Large intestine (tissue), 3 donors: ENCODE measurements at regions not wholly inside any gene's neighbourhood (a gene's known extent, or its start where the extent isn't known, plus 50 kb on each side); places are given as distances from the start of the nearest gene placed in this dataset.
A peak's percentile ranks its signal among the peaks of the same experiment; 100 is the strongest.

Experiments used
- DNase-seq, 2 donors: peaks; one replicate each; pipeline versions ENCODE4 v3.0.0 to v3.0.0-alpha.2; 2013
- H3K27ac ChIP-seq: one replicate; pipeline ENCODE4 v1.5.1; 2013; ENCODE audit warnings: low read length
- H3K27me3 ChIP-seq: 2 replicates; pipeline ENCODE4 v1.6.1; 2013; ENCODE audit warnings: low read length; ENCODE audit not compliant: control insufficient read depth, insufficient read depth
- H3K36me3 ChIP-seq: 2 replicates; pipeline ENCODE4 v1.6.1; 2013; ENCODE audit warnings: low read length; ENCODE audit not compliant: control insufficient read depth, insufficient read depth
- H3K4me1 ChIP-seq: one replicate; pipeline ENCODE4 v1.6.1; 2013; ENCODE audit warnings: low read length; ENCODE audit not compliant: control insufficient read depth, insufficient read depth
- H3K4me3 ChIP-seq: one replicate; pipeline ENCODE4 v1.5.1; 2013; ENCODE audit warnings: low read length
- H3K9me3 ChIP-seq: one replicate; pipeline ENCODE4 v1.6.1; 2013; ENCODE audit warnings: mild to moderate bottlenecking, low read depth, low read length, moderate library complexity; ENCODE audit not compliant: control insufficient read depth
- WGBS: methylation state at CpG from one replicate; pipeline ENCODE4 v1.1.5; 2013; ENCODE audit warnings: low lambda C conversion rate; ENCODE audit not compliant: insufficient coverage; 5-methylcytosine and 5-hydroxymethylcytosine counted together

- no peak for DNase-seq
- WGBS = no CpG with 5 or more reads among the region's 8 CpGs
These were observed 62.7 kb upstream of the FTH1 start for GRCh38 chr11:62030071-62030684.

DNA sequence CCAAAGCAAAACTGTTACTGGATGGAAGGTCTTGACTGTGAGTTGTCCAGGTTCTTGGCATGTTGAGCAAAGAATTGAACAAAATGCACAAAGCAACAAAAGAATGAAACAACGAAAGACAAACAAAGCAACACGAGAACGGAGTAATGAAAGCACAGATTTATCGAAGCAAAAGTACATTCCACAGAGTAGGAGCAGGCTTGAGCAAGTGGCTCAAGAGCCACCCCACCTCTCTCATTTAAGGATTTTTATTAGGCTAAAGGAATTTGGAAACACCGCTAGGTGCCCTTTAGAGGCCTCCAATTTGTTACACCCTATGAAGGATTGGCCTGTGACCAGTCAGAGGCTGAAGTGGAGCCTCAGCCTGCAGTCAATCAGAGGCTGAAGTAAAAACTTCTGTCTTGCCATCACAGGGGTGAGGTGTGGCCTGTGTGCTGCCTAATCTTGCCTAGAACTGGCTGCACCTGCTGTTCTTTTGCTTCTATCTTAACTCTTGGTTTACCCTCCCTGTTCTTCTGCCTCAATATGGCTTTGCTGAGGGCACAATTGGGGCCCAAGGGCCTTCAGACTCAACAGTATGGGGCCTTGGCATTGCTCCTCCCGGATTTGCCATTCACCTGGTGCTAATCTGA is 59.4 kb upstream of the FTH1 start:
- Histone ChIP-seq H3K9me3 (no peaks in the 10 kb centered on the region), H3K27me3 (no peaks in the 10 kb centered on the region), H3K4me1 (peaks cover 11% of the 10 kb centered on the region), H3K27ac (no peak overlapping the region), H3K4me3 (no peak overlapping the region), H3K36me3 (no peaks in the 10 kb centered on the region)
- WGBS = no CpG with 5 or more reads among the region's 6 CpGs
- DNase-seq = no peak

More at GRCh38 chr11:62030071-62030684, 62.7 kb upstream of the FTH1 start:
- Histone ChIP-seq H3K36me3 (no peaks in the 10 kb centered on the region), H3K27ac (no peak overlapping the region), H3K4me3 (no peak overlapping the region), H3K4me1 (peaks cover 6% of the 10 kb centered on the region), H3K9me3 (peaks cover 7% of the 10 kb centered on the region), H3K27me3 (no peaks in the 10 kb centered on the region)

DNA sequence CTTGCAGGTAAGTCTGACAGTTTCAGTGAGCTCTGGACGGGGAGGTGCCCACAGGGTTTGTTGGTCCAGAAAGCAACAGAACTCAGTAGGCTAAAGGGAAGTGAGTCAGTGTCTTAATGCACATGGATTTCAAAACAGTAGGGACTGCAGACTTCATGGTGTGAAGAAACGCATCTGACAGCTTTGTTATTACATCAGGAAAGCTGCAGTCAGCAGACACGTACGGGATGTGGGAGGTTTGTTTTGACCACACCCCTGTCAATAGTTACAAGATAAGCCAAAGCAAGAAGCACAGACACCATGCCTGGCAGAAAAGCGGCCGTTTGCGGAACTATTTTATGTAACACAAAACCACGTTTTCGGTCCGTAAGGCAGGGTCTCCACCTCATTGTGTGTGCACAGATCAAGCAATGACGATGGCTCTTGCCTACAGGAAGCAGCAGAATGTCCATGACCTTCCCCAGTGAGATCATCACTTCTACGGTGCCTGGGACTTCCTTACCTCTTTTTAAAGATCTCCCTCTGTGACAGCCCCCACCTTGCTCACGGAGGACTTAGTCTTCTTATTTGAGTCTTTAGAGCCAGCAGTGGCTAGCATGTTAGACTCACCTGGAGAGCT is 58.2 kb upstream of the FTH1 start:
- H3K4me3 ChIP-seq = peak overlapping the region; percentile 21
- H3K36me3 ChIP-seq = no peaks in the 10 kb centered on the region
- H3K4me1 ChIP-seq = peaks cover 11% of the 10 kb centered on the region
- H3K9me3 ChIP-seq = peaks cover 4% of the 10 kb centered on the region
- DNase-seq = peak; percentile 93 to 97
- peak overlapping the region; percentile 78 for H3K27ac ChIP-seq
- H3K27me3 ChIP-seq = no peaks in the 10 kb centered on the region
- WGBS = no CpG with 5 or more reads among the region's 13 CpGs

- Histone ChIP-seq H3K27me3 (no peaks in the 10 kb centered on the region), H3K9me3 (peaks cover 4% of the 10 kb centered on the region), H3K36me3 (no peaks in the 10 kb centered on the region), H3K27ac (peak overlapping the region; percentile 78), H3K4me1 (peaks cover 11% of the 10 kb centered on the region), H3K4me3 (no peak overlapping the region)
- WGBS = 71% methylated on average over 3 of the region's 6 CpGs
- DNase-seq = no peak
These were observed 57.6 kb upstream of the FTH1 start for GRCh38 chr11:62024936-62025486.

- H3K4me3 ChIP-seq = no peak overlapping the region
- no peak for DNase-seq
- peaks cover 4% of the 10 kb centered on the region for H3K9me3 ChIP-seq
- H3K36me3 ChIP-seq = no peaks in the 10 kb centered on the region
- WGBS = 100% methylated on average over 1 of the region's 3 CpGs
- H3K4me1 ChIP-seq = peaks cover 11% of the 10 kb centered on the region
- no peaks in the 10 kb centered on the region for H3K27me3 ChIP-seq
- H3K27ac ChIP-seq = no peak overlapping the region
These were observed 54.8 kb upstream of the FTH1 start for GRCh38 chr11:62022211-62022610.

DNA sequence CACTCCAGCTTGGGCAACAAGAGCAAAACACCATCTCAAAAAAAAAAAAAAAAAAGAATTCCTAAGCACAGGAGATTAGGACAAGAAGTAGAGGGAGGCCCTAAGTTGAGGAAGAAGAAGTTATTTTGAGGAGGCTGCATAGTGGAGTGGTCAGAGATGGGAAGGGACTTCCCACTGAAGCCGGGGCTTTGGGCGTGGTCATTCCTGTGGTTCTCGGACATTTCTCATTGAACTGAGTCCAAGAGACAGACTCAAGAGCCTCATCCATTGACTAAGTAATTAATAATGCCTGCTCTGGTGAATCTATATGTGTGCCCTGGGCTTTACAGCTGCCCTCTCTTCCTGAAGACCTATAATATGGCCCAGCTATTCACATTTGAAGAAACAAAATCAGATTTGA is 53.2 kb upstream of the FTH1 start:
- no CpG with 5 or more reads among the region's 3 CpGs for WGBS
- Histone ChIP-seq H3K27ac (no peak overlapping the region), H3K36me3 (no peaks in the 10 kb centered on the region), H3K27me3 (no peaks in the 10 kb centered on the region), H3K4me3 (no peak overlapping the region), H3K4me1 (peaks cover 8% of the 10 kb centered on the region), H3K9me3 (peaks cover 4% of the 10 kb centered on the region)
- DNase-seq = no peak

GRCh38 chr11:62018981-62019664 is 51.7 kb upstream of the FTH1 start:
- no peak for DNase-seq

DNA sequence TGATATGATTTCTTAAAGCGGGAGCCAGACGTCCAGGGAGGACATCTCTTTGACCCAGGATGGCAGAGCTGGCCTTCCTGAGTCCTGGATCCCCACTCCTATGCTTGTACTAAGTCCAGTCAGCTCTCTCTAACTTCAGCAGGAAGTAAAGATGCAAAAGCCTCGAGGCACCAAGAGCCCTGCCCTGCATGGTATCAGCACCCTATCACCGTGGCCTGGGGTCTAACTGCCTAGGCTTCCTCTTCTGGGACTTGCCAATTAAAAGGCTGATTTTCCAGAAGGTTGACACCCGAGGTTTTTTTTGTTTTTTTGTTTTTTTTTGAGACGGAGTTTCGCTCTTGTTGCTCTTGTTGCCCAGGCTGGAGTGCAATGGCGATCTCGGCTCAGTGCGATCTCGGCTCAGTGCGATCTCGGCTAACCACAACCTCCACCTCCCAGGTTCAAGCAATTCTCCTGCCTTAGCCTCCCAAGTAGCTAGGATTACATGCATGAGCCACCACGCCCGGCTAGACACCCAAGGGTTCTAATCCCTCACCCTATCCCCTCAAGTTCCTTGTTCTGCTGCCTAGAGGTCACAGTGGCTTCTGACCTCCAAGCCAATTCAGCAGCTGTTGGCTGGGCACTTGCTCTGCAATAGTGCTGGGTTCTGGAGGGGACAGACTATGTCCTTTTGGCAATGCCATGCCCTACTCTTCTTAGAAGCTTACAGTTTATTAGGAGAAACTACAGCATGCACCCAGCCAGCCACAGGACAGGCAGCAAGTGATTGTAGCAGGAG is 50.6 kb upstream of the FTH1 start:
- WGBS = no CpG with 5 or more reads among the region's 15 CpGs
- H3K27ac ChIP-seq = no peak overlapping the region

More at GRCh38 chr11:62018981-62019664, 51.7 kb upstream of the FTH1 start:
- Histone ChIP-seq H3K9me3 (peaks cover 4% of the 10 kb centered on the region), H3K27me3 (no peaks in the 10 kb centered on the region), H3K36me3 (no peaks in the 10 kb centered on the region), H3K4me1 (peaks cover 2% of the 10 kb centered on the region), H3K27ac (no peak overlapping the region), H3K4me3 (no peak overlapping the region)
- whole genome bisulfite sequencing = 100% methylated on average over 2 of the region's 2 CpGs

More for the DNA sequence above, 50.6 kb upstream of the FTH1 start:
- H3K27me3 ChIP-seq = no peaks in the 10 kb centered on the region
- no peak for DNase-seq
- no peaks in the 10 kb centered on the region for H3K36me3 ChIP-seq
- no peak overlapping the region for H3K4me3 ChIP-seq
- peaks cover 4% of the 10 kb centered on the region for H3K9me3 ChIP-seq
- H3K4me1 ChIP-seq = peaks cover 4% of the 10 kb centered on the region
